Cardiac muscle cell (in vitro differentiated cells and primary cell): ENCODE measurements at regions not wholly inside any gene's neighbourhood (a gene's known extent, or its start where the extent isn't known, plus 50 kb on each side); places are given as distances from the start of the nearest gene placed in this dataset.

ENCODE experiments used
- DNase-seq, 2 donors: peaks; one replicate each; pipeline versions ENCODE4 v3.0.0 to v3.0.0-alpha.2; 2010 to 2017; ENCODE audit warnings: low read depth in 1 of 2, low spot score in 1 of 2
- H3K27ac ChIP-seq: fragments of 200-600 bp; sonication (generic); 2 replicates; pipeline ENCODE4 v1.5.1; 2016
- H3K27me3 ChIP-seq: fragments of 200-600 bp; sonication (generic); 2 replicates; pipeline ENCODE4 v1.6.0; 2016; ENCODE audit warnings: control low read depth
- H3K36me3 ChIP-seq: fragments of 200-600 bp; sonication (generic); 2 replicates; pipeline ENCODE4 v1.5.1; 2016; ENCODE audit warnings: control low read depth
- H3K4me1 ChIP-seq: fragments of 200-600 bp; sonication (generic); 2 replicates; pipeline ENCODE4 v1.8.1; 2017; ENCODE audit warnings: low read depth, mild to moderate bottlenecking, mixed run types
- H3K4me3 ChIP-seq: fragments of 200-600 bp; sonication (generic); 2 replicates; pipeline ENCODE4 v1.5.1; 2016; ENCODE audit warnings: mild to moderate bottlenecking
- H3K9me3 ChIP-seq: fragments of 200-600 bp; sonication (generic); 2 replicates; pipeline ENCODE4 v1.5.1; 2017; ENCODE audit warnings: low read depth, mild to moderate bottlenecking, control low read depth
- CTCF ChIP-seq: IDR thresholded peaks from 2 replicates; pipeline ENCODE4 v1.5.1; 2012; ENCODE audit warnings: low read depth, mild to moderate bottlenecking, low read length

- TF ChIP-seq CTCF: no peak
- Histone ChIP-seq H3K27me3 (no peaks in the 10 kb centered on the region), H3K27ac (no peak overlapping the region), H3K4me1 (peaks cover 4% of the 10 kb centered on the region), H3K36me3 (no peaks in the 10 kb centered on the region), H3K4me3 (no peak overlapping the region), H3K9me3 (no peaks in the 10 kb centered on the region)
- DNase-seq: no peak
These were observed 68.3 kb upstream of the ZNF521 start for GRCh38 chr18:25420077-25420825.

DNA sequence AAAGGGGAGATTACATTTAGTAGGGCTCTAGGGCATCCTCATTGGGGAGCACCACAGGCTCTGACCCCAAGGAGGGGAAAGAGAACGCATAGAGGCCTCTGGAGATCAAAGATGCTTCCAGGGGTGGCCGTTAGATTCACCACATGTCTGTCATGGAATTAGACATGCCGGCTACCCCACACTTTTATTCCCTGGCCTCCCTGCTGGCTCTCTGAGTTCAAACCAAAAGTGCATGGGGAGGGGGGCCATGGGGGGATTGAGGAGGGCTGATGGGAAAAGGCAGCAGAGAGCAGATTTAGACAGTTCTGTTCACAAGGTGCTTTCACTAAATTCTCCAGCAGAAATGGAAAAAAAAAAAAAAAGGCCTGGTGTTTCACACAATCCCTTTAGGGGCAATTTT is 64.4 kb upstream of the ZNF521 start:
- no peaks in the 10 kb centered on the region for H3K9me3 ChIP-seq
- H3K36me3 ChIP-seq: no peaks in the 10 kb centered on the region
- no peak overlapping the region for H3K27ac ChIP-seq
- H3K4me3 ChIP-seq: no peak overlapping the region
- H3K4me1 ChIP-seq: peaks cover 4% of the 10 kb centered on the region
- no peak for DNase-seq
- no peak for TF ChIP-seq CTCF
- H3K27me3 ChIP-seq: no peaks in the 10 kb centered on the region

DNA sequence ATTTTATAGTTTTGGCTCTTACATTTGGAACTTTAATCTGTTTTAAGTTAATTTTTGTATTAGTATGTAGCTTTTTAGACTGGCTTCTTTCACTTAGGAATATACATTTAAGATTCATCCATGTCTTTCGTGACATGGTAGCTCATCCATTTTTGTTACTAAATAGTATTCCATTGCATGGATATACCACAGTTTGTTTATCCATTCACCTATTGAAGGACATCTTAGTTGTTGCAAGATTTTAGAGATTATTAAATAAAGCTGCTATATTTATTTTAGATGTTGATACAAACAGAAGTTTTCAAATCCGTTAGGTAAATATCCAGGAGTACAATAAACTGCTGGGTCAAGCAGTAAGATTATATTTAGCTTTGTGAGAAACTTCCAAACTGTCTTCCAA is 58.0 kb upstream of the ZNF521 start:
- no peak overlapping the region for H3K27ac ChIP-seq
- no peaks in the 10 kb centered on the region for H3K36me3 ChIP-seq
- H3K4me3 ChIP-seq: no peak overlapping the region
- H3K27me3 ChIP-seq: no peaks in the 10 kb centered on the region
- no peak for TF ChIP-seq CTCF
- no peaks in the 10 kb centered on the region for H3K9me3 ChIP-seq
- H3K4me1 ChIP-seq: no peaks in the 10 kb centered on the region
- no peak for DNase-seq

DNA sequence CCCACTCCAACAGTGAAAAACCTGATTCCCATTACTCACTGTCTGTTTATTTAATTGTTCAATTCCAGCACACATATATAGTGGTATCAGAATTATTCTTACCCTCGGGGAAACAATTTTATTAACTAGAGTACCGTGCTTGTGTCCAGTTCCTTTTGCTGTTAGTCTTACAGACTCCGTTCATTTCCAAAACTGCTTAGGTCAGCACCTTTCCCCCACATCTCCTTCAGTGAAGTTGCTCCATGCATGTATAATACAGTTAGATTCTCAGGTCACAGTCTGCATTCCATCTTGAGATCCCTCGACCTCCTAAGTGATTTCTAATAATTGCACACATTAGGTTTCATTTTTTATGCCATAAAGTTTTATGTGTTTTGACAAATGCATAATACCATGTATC is 56.3 kb upstream of the ZNF521 start:
- H3K36me3 ChIP-seq: no peaks in the 10 kb centered on the region
- H3K27ac ChIP-seq: no peak overlapping the region
- TF ChIP-seq CTCF: no peak
- H3K27me3 ChIP-seq: no peaks in the 10 kb centered on the region
- no peaks in the 10 kb centered on the region for H3K9me3 ChIP-seq
- H3K4me3 ChIP-seq: no peak overlapping the region
- DNase-seq: no peak
- no peaks in the 10 kb centered on the region for H3K4me1 ChIP-seq
